Endodermal cell (in vitro differentiated cells): ENCODE measurements at regions not wholly inside any gene's neighbourhood (a gene's known extent, or its start where the extent isn't known, plus 50 kb on each side); places are given as distances from the start of the nearest gene placed in this dataset.
"Not testable (repeated sequence)": the region's sequence is repeated elsewhere in the genome, so short reads cannot be mapped to it uniquely, and the experiment has no call there.

Experiments
- DNase-seq: peaks from one replicate; pipeline ENCODE4 v3.0.0-alpha.2; 2017
- H3K27ac ChIP-seq: 2 replicates; pipeline ENCODE4 v1.5.1; 2013; ENCODE audit warnings: mild to moderate bottlenecking, low read depth, low read length, moderate library complexity
- H3K27me3 ChIP-seq: 2 replicates; pipeline ENCODE4 v1.6.1; 2013; ENCODE audit warnings: mild to moderate bottlenecking, low read length, moderate library complexity; ENCODE audit not compliant: insufficient read depth, control insufficient read depth, poor library complexity, severe bottlenecking
- H3K36me3 ChIP-seq: 2 replicates; pipeline ENCODE4 v1.7.0; 2013; ENCODE audit warnings: mild to moderate bottlenecking, low read length, moderate library complexity; ENCODE audit not compliant: control insufficient read depth, insufficient read depth
- H3K4me1 ChIP-seq: one replicate; pipeline ENCODE4 v1.7.0; 2013; ENCODE audit warnings: low read length; ENCODE audit not compliant: control insufficient read depth, insufficient read depth
- H3K4me3 ChIP-seq: 2 replicates; pipeline ENCODE4 v1.5.1; 2013; ENCODE audit warnings: mild to moderate bottlenecking, low read length, moderate library complexity
- H3K9ac ChIP-seq: 2 replicates; pipeline ENCODE4 v1.6.1; 2013; ENCODE audit warnings: mild to moderate bottlenecking, low read length, moderate library complexity; ENCODE audit not compliant: poor library complexity, severe bottlenecking; ENCODE audit errors: extremely low read depth
- H3K9me3 ChIP-seq: 2 replicates; pipeline ENCODE4 v1.6.1; 2013; ENCODE audit warnings: mild to moderate bottlenecking, low read length, moderate library complexity; ENCODE audit not compliant: control insufficient read depth
- H3K27ac Mint-ChIP-seq: 2 replicates; pipeline ENCODE4 v1.8.0; 2020; ENCODE audit warnings: mixed read lengths
- H3K27me3 Mint-ChIP-seq: 2 replicates; pipeline ENCODE4 v1.8.0; 2021; ENCODE audit warnings: mild to moderate bottlenecking, mixed read lengths; ENCODE audit not compliant: insufficient read depth
- H3K36me3 Mint-ChIP-seq: 2 replicates; pipeline ENCODE4 v1.8.0; 2020; ENCODE audit warnings: low read depth, mixed read lengths
- H3K4me1 Mint-ChIP-seq: 2 replicates; pipeline ENCODE4 v1.8.0; 2020; ENCODE audit warnings: mixed read lengths
- H3K4me3 Mint-ChIP-seq: 2 replicates; pipeline ENCODE4 v1.8.0; 2020; ENCODE audit warnings: mild to moderate bottlenecking, moderate library complexity, mixed read lengths
- H3K9me3 Mint-ChIP-seq: 2 replicates; pipeline ENCODE4 v1.8.0; 2020; ENCODE audit warnings: mild to moderate bottlenecking, mixed read lengths
- WGBS, 2 experiments: methylation state at CpG; one replicate each; pipeline versions ENCODE4 v1.1.5 to v1.1.7; 2013; ENCODE audit warnings: missing lambda C conversion rate in 2 of 2, mixed read lengths in 1 of 2; ENCODE audit not compliant: insufficient coverage in 1 of 2, insufficient read length in 1 of 2; 5-methylcytosine and 5-hydroxymethylcytosine counted together
- TF ChIP-seq, protein P1 (sequence below): fragments of 200-600 bp; sonication (generic); conservative IDR thresholded peaks from 2 replicates; pipeline ENCODE4 v1.5.0; 2021; ENCODE audit warnings: antibody characterized with exemption, mild to moderate bottlenecking

DNA sequence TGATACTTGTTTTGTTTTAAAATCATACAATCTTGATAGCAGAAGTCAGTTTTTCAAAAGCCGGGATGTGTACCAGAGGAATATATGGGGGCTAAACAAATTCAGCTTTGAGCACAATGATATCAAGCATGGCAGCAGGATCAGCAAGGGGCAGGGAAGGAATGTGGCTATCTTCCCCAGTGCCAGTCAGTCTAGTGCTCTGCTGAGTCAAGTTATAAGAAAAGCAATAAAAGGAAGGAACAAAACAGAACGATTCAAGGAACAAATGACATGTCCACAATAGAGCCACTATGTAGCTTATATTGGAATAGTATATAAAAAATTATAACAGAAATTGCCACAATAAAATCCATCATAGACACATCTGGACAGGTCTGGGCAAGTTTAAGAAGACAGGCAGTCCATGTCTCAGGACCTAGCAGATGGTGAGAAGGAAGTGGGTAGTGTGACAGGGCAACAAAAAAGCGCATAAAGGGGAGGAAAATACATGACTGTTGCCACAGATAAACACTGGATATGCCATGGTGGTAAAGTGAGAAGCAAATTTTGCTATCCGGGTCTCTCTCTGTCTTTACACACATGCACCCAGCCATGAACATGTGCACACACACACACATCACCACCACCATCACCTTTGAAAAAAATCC is 518.2 kb upstream of the HTR2C start:
- Mint-ChIP-seq H3K27ac (no peak overlapping the region), H3K4me3 (no peak overlapping the region), H3K27me3 (no peaks in the 10 kb centered on the region), H3K36me3 (peaks cover 8% of the 10 kb centered on the region), H3K9me3 (peaks cover 27% of the 10 kb centered on the region), H3K4me1 (peaks cover 30% of the 10 kb centered on the region)
- WGBS, 2 experiments: 76% methylated on average over 2 of the region's 4 CpGs; no CpG with 5 or more reads in 1 of the 2 experiments
- H3K9ac ChIP-seq: no peak overlapping the region
- DNase-seq: no peak
- no peaks in the 10 kb centered on the region for H3K27me3 ChIP-seq
- H3K9me3 ChIP-seq: peaks cover 11% of the 10 kb centered on the region
- no peaks in the 10 kb centered on the region for H3K4me1 ChIP-seq
- TF ChIP-seq, protein P1, sequence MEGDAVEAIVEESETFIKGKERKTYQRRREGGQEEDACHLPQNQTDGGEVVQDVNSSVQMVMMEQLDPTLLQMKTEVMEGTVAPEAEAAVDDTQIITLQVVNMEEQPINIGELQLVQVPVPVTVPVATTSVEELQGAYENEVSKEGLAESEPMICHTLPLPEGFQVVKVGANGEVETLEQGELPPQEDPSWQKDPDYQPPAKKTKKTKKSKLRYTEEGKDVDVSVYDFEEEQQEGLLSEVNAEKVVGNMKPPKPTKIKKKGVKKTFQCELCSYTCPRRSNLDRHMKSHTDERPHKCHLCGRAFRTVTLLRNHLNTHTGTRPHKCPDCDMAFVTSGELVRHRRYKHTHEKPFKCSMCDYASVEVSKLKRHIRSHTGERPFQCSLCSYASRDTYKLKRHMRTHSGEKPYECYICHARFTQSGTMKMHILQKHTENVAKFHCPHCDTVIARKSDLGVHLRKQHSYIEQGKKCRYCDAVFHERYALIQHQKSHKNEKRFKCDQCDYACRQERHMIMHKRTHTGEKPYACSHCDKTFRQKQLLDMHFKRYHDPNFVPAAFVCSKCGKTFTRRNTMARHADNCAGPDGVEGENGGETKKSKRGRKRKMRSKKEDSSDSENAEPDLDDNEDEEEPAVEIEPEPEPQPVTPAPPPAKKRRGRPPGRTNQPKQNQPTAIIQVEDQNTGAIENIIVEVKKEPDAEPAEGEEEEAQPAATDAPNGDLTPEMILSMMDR: no peak
- no peak overlapping the region for H3K4me3 ChIP-seq
- H3K36me3 ChIP-seq: no peaks in the 10 kb centered on the region
- H3K27ac ChIP-seq: no peak overlapping the region

DNA sequence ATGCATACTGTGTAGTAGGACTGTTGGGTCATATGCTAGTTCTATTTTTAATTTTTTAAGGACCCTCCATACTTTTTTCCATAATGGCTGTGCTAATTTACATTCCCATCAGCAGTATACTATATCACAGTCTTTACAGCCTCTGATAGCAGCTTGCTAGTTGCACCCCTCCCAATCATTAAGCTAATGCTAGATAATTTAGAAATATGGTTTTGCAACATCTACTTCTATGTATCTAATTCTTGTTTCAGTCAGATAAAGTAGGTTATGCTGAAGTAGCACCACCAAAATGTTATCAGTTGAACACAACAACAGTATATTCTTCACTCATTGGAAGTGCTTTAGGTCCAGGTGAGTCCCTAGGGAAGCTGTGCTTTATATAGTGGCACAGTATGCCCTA is 522.7 kb upstream of the HTR2C start:
- DNase-seq: no peak
- Histone ChIP-seq H3K36me3 (no peaks in the 10 kb centered on the region), H3K4me3 (no peak overlapping the region), H3K4me1 (no peaks in the 10 kb centered on the region), H3K9me3 (peaks cover 14% of the 10 kb centered on the region), H3K27ac (no peak overlapping the region), H3K27me3 (no peaks in the 10 kb centered on the region), H3K9ac (no peak overlapping the region)
- Mint-ChIP-seq H3K4me1 (peaks cover 25% of the 10 kb centered on the region), H3K27ac (no peak overlapping the region), H3K4me3 (no peak overlapping the region), H3K27me3 (no peaks in the 10 kb centered on the region), H3K36me3 (peaks cover 29% of the 10 kb centered on the region), H3K9me3 (peaks cover 56% of the 10 kb centered on the region)
- TF ChIP-seq, protein P1: no peak

DNA sequence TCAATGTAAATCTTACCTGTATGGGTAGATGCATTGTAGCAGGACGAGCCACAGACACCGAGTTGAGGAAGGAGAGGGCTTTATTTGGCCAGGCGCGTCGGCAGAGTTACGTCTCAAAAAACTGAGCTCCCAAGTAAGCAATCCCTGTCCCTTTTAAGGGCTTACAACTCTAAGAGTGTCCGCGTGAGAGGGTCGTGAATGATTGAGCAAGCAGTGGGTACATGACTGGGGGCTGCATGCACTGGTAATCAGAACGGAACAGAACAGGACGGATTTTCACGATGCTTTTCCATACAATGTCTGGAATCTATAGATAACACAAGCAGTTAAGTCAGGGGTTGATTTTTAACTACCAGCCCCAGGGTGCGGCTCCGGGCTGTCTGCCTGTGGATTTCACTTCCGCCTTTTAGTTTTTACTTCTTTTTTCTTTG is 524.9 kb upstream of the HTR2C start:
- H3K36me3 Mint-ChIP-seq: peaks cover 33% of the 10 kb centered on the region
- Histone ChIP-seq H3K4me1 (no peaks in the 10 kb centered on the region), H3K27ac (no peak overlapping the region), H3K36me3 (no peaks in the 10 kb centered on the region), H3K4me3 (no peak overlapping the region), H3K9ac (no peak overlapping the region), H3K27me3 (no peaks in the 10 kb centered on the region), H3K9me3 (peaks cover 9% of the 10 kb centered on the region)
- H3K4me1 Mint-ChIP-seq: peaks cover 22% of the 10 kb centered on the region
- no peaks in the 10 kb centered on the region for H3K27me3 Mint-ChIP-seq
- TF ChIP-seq, protein P1: no peak
- no peak for DNase-seq
- H3K27ac Mint-ChIP-seq: peak overlapping the region; percentile 83
- 90 to 96% methylated on average over 4 to 14 of the region's 15 CpGs for WGBS, 2 experiments
- peak overlapping the region; percentile 63 for H3K4me3 Mint-ChIP-seq
- peaks cover 41% of the 10 kb centered on the region for H3K9me3 Mint-ChIP-seq

DNA sequence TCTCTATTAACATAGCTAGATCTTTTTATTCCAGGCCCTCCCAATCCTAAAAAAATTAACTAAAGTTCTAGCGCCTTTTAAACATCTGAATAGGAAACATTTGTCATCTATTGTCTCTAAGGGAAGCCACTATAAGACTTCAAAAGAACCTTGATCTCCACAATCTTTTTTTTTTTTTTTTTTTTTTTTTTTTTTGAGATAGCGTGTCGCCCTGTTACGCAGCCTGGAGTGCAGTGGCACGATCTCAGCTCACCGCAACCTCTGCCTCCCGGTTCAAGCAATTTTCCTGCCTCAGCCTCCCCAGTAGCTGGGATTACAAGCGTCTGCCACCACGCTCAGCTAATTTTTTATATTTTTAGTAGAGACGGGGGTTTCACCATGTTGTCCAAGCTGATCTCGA is 526.5 kb upstream of the HTR2C start:
- H3K27me3 Mint-ChIP-seq, H3K9ac ChIP-seq, H3K27me3 ChIP-seq, DNase-seq, H3K4me1 ChIP-seq, H3K9me3 ChIP-seq, H3K27ac ChIP-seq, H3K4me3 ChIP-seq, H3K27ac Mint-ChIP-seq, H3K36me3 ChIP-seq: not testable (repeated sequence)
- 90% methylated on average over 11 of the region's 11 CpGs; no CpG with 5 or more reads in 1 of the 2 experiments for WGBS, 2 experiments
- peak overlapping the region; percentile 63 for H3K4me3 Mint-ChIP-seq
- H3K4me1 Mint-ChIP-seq: peaks cover 31% of the 10 kb centered on the region
- peaks cover 38% of the 10 kb centered on the region for H3K9me3 Mint-ChIP-seq
- H3K36me3 Mint-ChIP-seq: peaks cover 40% of the 10 kb centered on the region
